ENCODE measurements at regions not wholly inside any gene's neighbourhood (a gene's known extent, or its start where the extent isn't known, plus 50 kb on each side); places are given as distances from the start of the nearest gene placed in this dataset.

DNA sequence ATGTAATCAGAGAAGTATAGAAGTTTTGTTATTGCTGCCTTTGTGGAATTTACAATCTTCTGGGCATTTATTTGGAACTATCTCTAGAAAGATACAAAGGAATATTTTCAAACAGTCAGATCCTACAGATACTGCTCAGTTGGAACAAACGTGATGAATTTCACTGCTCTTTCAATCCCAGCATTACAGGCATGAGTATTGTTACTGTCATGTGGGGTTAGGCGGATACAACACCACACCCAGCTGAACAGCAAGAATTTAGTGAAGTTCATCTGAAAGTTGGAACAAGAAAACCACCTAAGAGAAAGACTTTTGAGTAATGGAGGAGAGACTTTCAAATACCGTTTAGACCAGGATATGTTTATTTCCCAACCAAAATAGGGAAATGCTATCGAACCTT is 123.3 kb upstream of the PLXNC1 start:
- Histone ChIP-seq H3K36me3 (no peaks in the 10 kb centered on the region), H3K9me3 (peaks cover 0 to 4% (median 0%) of the 10 kb centered on the region in 4 donors), H3K27ac (no peak overlapping the region), H3K4me3 (no peak overlapping the region), H3K27me3 (no peaks in the 10 kb centered on the region), H3K4me1 (no peaks in the 10 kb centered on the region)
- no peak for DNase-seq
- TF ChIP-seq, protein P1, sequence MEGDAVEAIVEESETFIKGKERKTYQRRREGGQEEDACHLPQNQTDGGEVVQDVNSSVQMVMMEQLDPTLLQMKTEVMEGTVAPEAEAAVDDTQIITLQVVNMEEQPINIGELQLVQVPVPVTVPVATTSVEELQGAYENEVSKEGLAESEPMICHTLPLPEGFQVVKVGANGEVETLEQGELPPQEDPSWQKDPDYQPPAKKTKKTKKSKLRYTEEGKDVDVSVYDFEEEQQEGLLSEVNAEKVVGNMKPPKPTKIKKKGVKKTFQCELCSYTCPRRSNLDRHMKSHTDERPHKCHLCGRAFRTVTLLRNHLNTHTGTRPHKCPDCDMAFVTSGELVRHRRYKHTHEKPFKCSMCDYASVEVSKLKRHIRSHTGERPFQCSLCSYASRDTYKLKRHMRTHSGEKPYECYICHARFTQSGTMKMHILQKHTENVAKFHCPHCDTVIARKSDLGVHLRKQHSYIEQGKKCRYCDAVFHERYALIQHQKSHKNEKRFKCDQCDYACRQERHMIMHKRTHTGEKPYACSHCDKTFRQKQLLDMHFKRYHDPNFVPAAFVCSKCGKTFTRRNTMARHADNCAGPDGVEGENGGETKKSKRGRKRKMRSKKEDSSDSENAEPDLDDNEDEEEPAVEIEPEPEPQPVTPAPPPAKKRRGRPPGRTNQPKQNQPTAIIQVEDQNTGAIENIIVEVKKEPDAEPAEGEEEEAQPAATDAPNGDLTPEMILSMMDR (IDR thresholded peaks at IDR 0.05): no peak
- no peak for TF ChIP-seq POLR2A (IDR thresholded peaks at IDR 0.05)

DNA sequence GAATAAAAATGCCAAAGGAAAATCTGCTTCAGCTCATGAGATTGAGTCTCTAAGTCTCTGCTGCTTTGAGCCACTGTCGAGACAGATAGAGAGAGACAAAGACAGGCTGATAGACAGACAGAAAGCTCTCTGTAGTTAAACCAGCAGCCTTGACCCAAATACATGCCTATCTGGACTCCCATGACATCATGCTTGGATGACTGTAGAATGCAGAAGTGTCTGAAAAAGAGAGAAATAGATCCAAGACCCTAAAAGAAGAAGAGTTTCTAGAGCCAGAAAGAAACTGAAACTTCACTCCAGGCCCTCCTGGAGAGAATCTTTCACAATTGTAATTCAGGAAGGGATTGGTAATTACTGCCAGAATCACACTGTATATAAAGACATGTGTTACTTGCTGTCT is 122.6 kb upstream of the PLXNC1 start:
- Histone ChIP-seq H3K27me3 (no peaks in the 10 kb centered on the region), H3K36me3 (no peaks in the 10 kb centered on the region), H3K4me3 (no peak overlapping the region), H3K27ac (no peak overlapping the region), H3K4me1 (no peaks in the 10 kb centered on the region), H3K9me3 (peaks cover 0 to 4% (median 0%) of the 10 kb centered on the region in 4 donors)
- no peak for DNase-seq
- TF ChIP-seq POLR2A (IDR thresholded peaks at IDR 0.05): no peak
- TF ChIP-seq, protein P1 (IDR thresholded peaks at IDR 0.05): no peak

DNA sequence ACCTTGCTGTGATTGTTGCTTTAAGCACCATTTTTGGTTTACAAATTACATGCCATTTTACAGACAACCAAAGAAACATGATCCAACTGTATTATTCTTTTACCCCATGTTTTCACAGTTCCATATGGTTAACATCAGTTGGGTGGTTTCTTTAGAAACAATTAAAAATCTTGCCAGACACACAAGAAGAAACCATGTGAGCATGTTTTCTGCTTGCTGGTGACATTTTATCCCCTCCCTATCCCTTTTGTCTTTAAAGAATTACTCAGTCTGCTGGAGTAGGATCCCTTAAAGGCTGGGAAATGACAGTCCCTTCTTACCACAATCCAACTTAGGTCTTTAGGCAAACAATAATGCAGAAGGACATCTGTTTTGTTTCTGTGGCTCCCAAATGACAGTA is 121.8 kb upstream of the PLXNC1 start:
- no peaks in the 10 kb centered on the region for H3K4me1 ChIP-seq
- peaks cover 0 to 4% (median 0%) of the 10 kb centered on the region in 4 donors for H3K9me3 ChIP-seq
- H3K27me3 ChIP-seq: no peaks in the 10 kb centered on the region
- no peak overlapping the region for H3K27ac ChIP-seq
- no peaks in the 10 kb centered on the region for H3K36me3 ChIP-seq
- no peak for DNase-seq
- no peak overlapping the region for H3K4me3 ChIP-seq
- no peak for TF ChIP-seq POLR2A (IDR thresholded peaks at IDR 0.05)
- TF ChIP-seq, protein P1 (IDR thresholded peaks at IDR 0.05): no peak

DNA sequence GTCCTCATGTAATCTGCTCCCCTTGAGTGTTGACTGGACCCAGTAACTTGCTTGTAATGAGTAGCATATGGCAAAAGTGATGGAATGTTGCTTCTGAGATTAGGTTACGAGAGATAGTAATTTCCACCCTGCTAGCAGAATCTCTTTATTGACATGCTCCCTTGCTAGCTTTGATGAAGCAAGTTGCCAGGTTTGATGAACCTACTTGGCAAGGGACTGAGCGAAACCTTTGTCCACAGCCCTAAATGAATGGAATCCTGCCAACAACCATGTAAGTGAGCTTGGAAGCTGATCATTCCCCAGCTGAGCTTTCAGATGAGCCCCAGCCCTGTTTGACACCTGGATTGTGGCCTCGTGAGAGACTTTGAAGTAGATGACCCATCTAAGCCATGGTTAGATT is 120.8 kb upstream of the PLXNC1 start:
- H3K9me3 ChIP-seq: peaks cover 0 to 4% (median 0%) of the 10 kb centered on the region in 4 donors
- H3K36me3 ChIP-seq: no peaks in the 10 kb centered on the region
- no peak overlapping the region for H3K27ac ChIP-seq
- no peak overlapping the region for H3K4me3 ChIP-seq
- peak in 1 of 3 donors; percentile 49 for DNase-seq
- no peaks in the 10 kb centered on the region for H3K4me1 ChIP-seq
- H3K27me3 ChIP-seq: no peaks in the 10 kb centered on the region
- TF ChIP-seq POLR2A (IDR thresholded peaks at IDR 0.05): no peak
- TF ChIP-seq, protein P1 (IDR thresholded peaks at IDR 0.05): no peak

DNA sequence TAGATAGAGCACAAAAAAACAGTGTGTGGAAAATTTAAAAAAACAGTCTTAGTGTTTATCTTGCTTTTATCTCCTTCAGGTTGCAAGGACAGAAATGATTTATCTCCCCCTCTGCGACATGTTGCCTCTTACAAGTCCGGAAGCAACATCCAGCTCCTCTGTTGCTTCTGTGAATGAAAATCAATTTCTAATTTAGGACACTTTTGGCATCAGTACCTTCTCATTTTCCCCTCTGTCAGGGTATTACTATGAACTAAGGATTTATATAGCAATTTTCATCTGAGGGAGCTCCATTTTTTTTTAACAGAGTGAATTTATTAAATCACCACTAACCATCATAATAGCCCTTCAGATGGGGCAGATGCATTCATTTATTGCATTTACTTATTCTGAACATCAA is 116.6 kb upstream of the PLXNC1 start:
- TF ChIP-seq, protein P1 (IDR thresholded peaks at IDR 0.05): no peak
- TF ChIP-seq POLR2A (IDR thresholded peaks at IDR 0.05): no peak
- Histone ChIP-seq H3K36me3 (no peaks in the 10 kb centered on the region), H3K9me3 (no peaks in the 10 kb centered on the region), H3K27me3 (no peaks in the 10 kb centered on the region), H3K27ac (no peak overlapping the region), H3K4me3 (no peak overlapping the region), H3K4me1 (no peaks in the 10 kb centered on the region)
- no peak for DNase-seq

DNA sequence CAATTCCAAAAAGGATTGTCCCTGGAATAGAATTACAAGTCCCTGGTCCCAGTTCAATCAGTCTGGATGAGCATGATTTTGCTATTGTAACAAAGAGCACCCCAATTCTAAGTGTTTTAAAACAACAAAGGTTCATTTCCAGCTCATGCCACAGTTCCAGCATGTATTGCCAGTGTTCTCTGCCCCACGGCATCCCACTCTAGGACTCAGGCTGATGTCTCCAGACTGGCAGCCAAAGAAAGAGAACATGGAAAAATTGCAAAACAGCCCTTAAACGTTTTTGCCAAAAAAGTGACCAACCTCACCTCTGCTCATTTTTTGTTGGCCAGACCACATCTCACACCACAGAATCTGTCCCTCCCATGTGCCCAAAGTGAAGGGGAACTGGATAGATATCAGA is 116.0 kb upstream of the PLXNC1 start:
- no peak for DNase-seq
- no peaks in the 10 kb centered on the region for H3K36me3 ChIP-seq

More for the DNA sequence above, 116.0 kb upstream of the PLXNC1 start:
- Histone ChIP-seq H3K4me3 (no peak overlapping the region), H3K9me3 (no peaks in the 10 kb centered on the region), H3K27me3 (no peaks in the 10 kb centered on the region), H3K27ac (no peak overlapping the region), H3K4me1 (no peaks in the 10 kb centered on the region)
- TF ChIP-seq POLR2A (IDR thresholded peaks at IDR 0.05): no peak
- TF ChIP-seq, protein P1 (IDR thresholded peaks at IDR 0.05): no peak

Data from Peyer's patch (tissue), 4 donors.